Thyroid gland (tissue), 4 donors: ENCODE measurements at regions not wholly inside any gene's neighbourhood (a gene's known extent, or its start where the extent isn't known, plus 50 kb on each side); places are given as distances from the start of the nearest gene placed in this dataset.

Source experiments
- POLR2A ChIP-seq, 2 donors: fragments of 450-650 bp; IDR thresholded peaks; one replicate each; pipeline ENCODE4 v1.6.1; 2017; ENCODE audit warnings: antibody characterized with exemption in 2 of 2, mild to moderate bottlenecking in 2 of 2, moderate library complexity in 1 of 2
- TF ChIP-seq, protein P1 (sequence below), 6 experiments: fragments of 200-600 bp in 3 of 6; fragments of 450-650 bp in 3 of 6; sonication (generic) in 3 of 6; IDR thresholded peaks; one replicate each; pipeline ENCODE4 v1.5.1; 2016 to 2019; ENCODE audit warnings: antibody characterized with exemption in 6 of 6, mild to moderate bottlenecking in 2 of 6, inconsistent platforms in 1 of 6, moderate library complexity in 1 of 6

DNA sequence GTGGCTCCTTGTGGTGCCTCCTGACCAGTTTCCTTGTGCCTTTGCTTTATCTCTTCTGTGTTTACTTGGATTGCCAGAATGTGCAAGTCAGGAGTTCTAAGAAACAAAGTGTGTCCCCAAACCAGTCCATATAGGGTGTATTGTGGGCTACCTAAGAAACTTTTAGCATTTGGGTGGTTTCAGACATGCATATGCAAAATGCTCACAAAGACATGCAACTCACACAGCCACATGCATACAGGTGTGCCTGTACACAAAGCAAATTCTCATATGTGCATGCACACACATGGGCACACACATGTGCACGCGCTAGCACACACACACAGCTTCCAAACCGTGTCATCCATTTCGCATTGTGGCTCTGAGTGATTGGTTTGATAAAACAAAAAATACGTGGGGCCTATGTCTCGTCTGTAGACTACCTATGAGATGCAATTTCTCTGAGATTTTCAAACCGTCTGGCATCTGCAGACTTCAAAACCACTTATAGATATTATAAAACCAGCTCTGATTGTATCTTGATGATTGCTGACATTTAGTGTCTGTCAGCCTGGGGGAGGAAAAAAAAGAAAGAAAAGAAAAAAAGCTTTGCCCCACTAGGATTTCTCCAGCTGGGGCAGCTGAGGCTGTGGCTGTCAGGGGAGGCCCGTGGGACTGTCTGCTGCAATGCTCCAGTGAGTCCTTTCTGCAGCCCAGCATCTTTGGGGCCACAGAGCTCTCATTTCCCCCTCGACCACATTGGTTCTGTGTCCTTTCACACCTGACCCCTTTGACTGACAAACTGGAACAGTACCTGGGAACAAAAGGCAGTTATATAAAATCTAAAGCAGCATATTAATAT is 556.1 kb downstream of the CMPK2 start:
- TF ChIP-seq POLR2A (IDR thresholded peaks at IDR 0.05), result no peak
- TF ChIP-seq, protein P1, sequence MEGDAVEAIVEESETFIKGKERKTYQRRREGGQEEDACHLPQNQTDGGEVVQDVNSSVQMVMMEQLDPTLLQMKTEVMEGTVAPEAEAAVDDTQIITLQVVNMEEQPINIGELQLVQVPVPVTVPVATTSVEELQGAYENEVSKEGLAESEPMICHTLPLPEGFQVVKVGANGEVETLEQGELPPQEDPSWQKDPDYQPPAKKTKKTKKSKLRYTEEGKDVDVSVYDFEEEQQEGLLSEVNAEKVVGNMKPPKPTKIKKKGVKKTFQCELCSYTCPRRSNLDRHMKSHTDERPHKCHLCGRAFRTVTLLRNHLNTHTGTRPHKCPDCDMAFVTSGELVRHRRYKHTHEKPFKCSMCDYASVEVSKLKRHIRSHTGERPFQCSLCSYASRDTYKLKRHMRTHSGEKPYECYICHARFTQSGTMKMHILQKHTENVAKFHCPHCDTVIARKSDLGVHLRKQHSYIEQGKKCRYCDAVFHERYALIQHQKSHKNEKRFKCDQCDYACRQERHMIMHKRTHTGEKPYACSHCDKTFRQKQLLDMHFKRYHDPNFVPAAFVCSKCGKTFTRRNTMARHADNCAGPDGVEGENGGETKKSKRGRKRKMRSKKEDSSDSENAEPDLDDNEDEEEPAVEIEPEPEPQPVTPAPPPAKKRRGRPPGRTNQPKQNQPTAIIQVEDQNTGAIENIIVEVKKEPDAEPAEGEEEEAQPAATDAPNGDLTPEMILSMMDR (IDR thresholded peaks at IDR 0.05), result no peak
